Spinal cord (tissue), 9 donors: ENCODE measurements at regions not wholly inside any gene's neighbourhood (a gene's known extent, or its start where the extent isn't known, plus 50 kb on each side); places are given as distances from the start of the nearest gene placed in this dataset.

ENCODE experiments used
- DNase-seq, 6 donors: peaks; one replicate each; pipeline versions ENCODE4 v3.0.0 to v3.0.0-alpha.2; 2013 to 2015; ENCODE audit warnings: low spot score in 6 of 6, low read depth in 4 of 6
- H3K27ac ChIP-seq: one replicate; pipeline ENCODE4 v1.5.1; 2013; ENCODE audit warnings: low read depth, low read length, control low read depth
- H3K27me3 ChIP-seq: one replicate; pipeline ENCODE4 v1.6.1; 2013; ENCODE audit warnings: low read length; ENCODE audit not compliant: control insufficient read depth, insufficient read depth
- H3K36me3 ChIP-seq: one replicate; pipeline ENCODE4 v1.6.1; 2013; ENCODE audit warnings: low read length; ENCODE audit not compliant: control insufficient read depth, insufficient read depth
- H3K4me1 ChIP-seq: one replicate; pipeline ENCODE4 v1.6.1; 2013; ENCODE audit warnings: low read length; ENCODE audit not compliant: control insufficient read depth, insufficient read depth
- H3K4me3 ChIP-seq: one replicate; pipeline ENCODE4 v1.5.1; 2013; ENCODE audit warnings: low read depth, low read length, control low read depth
- H3K9me3 ChIP-seq: one replicate; pipeline ENCODE4 v1.6.1; 2013; ENCODE audit warnings: low read length; ENCODE audit not compliant: control insufficient read depth, insufficient read depth
- WGBS: methylation state at CpG from one replicate; pipeline ENCODE4 v1.1.5; 2013; ENCODE audit warnings: missing lambda C conversion rate; ENCODE audit not compliant: insufficient coverage; 5-methylcytosine and 5-hydroxymethylcytosine counted together
- donor health status: healthy.

DNA sequence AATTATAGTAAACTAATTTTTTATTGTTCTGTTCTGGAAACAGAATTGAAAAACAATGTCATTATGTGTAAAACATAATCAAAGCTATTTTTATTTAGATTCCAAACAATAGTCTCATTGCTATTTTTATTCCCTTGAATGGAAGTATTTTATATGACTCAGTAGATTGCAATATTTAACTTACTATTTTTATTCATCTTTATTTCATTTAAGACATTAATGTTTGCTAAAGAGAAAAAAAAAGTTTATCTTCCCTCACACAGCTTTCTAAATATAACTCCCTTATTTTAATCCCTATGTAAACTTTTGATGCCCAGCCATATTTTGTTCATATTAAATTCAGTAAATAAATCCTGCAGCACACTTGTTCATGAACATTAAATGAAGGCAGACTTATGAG is 622.4 kb downstream of the SLC6A15 start:
- H3K27me3 ChIP-seq, result no peaks in the 10 kb centered on the region
- H3K4me1 ChIP-seq, result no peaks in the 10 kb centered on the region
- H3K4me3 ChIP-seq, result no peak overlapping the region
- H3K27ac ChIP-seq, result no peak overlapping the region
- DNase-seq, result no peak
- H3K36me3 ChIP-seq, result no peaks in the 10 kb centered on the region
- H3K9me3 ChIP-seq, result no peaks in the 10 kb centered on the region

DNA sequence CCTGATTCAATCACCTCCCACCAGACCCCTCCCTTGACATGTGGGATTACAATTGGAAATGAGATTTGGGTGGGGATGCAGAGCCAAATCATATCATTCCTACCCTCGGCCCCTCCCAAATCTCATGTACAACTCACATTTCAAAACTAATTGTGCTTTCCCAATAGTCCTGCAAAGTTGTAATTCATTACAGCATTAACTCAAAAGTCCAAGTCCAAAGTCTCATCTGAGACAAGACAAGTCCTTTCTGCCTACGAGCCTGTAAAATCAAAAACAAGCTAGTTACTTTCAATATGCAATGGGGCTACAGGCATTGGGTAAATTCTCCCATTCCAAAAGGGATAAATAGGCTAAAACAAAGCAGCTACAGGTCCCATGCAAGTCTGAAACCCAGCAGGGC is 634.6 kb downstream of the SLC6A15 start:
- no peak for DNase-seq
- Histone ChIP-seq H3K27me3 (no peaks in the 10 kb centered on the region), H3K9me3 (no peaks in the 10 kb centered on the region), H3K36me3 (no peaks in the 10 kb centered on the region), H3K4me1 (no peaks in the 10 kb centered on the region), H3K4me3 (no peak overlapping the region), H3K27ac (no peak overlapping the region)
- 74% methylated on average over 2 of the region's 2 CpGs for WGBS

DNA sequence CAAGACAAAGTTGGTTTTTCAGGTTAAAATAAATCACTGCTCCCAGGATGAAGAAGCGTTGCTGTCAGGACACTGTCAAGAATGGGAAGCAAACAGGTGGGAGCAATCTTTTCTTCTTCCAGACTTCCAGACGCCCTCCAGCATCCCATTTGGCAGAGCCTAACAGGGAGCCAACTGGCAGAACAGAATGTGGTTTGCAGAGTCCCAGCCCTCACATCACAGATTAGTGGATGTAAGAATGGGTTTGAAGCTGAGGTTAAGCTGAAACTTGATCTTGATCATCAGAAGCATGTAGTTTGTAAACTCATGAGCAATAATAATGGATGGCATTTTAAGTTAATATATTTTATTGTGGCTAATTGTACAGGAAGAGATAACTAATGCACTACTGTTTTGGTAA is 636.4 kb downstream of the SLC6A15 start:
- H3K9me3 ChIP-seq, result no peaks in the 10 kb centered on the region
- WGBS, result 83% methylated on average over 1 of the region's 2 CpGs
- DNase-seq, result no peak

DNA sequence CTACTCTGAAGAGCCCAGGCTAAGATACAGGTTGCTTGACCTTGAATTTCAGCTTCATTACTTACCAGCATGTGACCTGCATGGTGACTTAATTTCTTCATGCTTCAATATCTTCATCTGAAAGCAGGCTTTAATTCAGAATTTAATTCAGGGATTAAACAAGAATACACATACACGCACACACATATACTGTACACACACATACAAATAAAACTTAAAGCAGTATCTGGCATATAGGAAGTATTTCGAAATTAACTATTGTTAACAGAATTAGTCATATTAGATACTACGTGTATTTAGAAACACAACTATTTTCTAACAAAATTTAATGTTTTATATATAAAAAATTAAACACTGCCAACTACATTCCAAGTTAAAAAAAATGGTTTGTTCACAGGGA is 640.3 kb downstream of the SLC6A15 start:
- Histone ChIP-seq H3K4me3 (no peak overlapping the region), H3K36me3 (no peaks in the 10 kb centered on the region), H3K27ac (no peak overlapping the region), H3K9me3 (no peaks in the 10 kb centered on the region), H3K4me1 (no peaks in the 10 kb centered on the region), H3K27me3 (no peaks in the 10 kb centered on the region)
- WGBS, result no CpG with 5 or more reads among the region's 3 CpGs
- no peak for DNase-seq

More for the DNA sequence above, 636.4 kb downstream of the SLC6A15 start:
- Histone ChIP-seq H3K4me1 (no peaks in the 10 kb centered on the region), H3K27me3 (no peaks in the 10 kb centered on the region), H3K4me3 (no peak overlapping the region), H3K27ac (no peak overlapping the region), H3K36me3 (no peaks in the 10 kb centered on the region)

DNA sequence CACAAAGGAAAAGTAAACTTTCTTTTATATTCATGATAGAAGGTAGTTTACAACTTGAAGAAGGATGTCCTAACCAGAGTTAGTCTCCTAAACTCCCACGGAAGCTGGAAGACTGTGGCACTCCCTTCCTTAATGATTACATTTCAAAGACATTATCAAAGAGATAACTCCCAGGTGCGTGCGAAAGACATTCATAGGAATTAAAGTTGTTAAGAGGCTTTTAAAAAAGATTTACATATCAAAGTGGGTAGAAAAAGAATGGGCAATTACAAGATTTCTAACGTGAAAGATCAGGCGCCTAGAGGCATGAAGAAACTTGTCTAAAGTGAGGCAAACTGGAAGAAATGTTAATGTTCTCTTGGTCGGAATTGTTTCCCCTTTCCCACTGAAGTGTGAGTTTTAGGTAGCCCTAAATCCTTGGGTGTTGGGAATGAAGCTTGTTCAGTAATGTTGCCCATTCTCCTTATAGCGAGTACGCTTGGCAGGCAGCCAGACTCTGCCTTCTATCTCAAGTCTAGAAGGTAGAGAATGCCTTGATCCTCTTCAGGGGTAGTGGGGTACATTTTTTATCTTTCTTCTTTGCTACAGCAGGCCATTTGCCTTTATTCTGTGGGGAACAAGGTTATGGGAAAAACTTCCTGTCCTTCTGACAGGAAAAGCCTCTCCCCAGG is 642.0 kb downstream of the SLC6A15 start:
- Histone ChIP-seq H3K36me3 (no peaks in the 10 kb centered on the region), H3K27me3 (no peaks in the 10 kb centered on the region), H3K4me3 (no peak overlapping the region), H3K27ac (no peak overlapping the region), H3K4me1 (no peaks in the 10 kb centered on the region), H3K9me3 (no peaks in the 10 kb centered on the region)
- no peak for DNase-seq
- WGBS, result 40% methylated on average over 2 of the region's 8 CpGs

DNA sequence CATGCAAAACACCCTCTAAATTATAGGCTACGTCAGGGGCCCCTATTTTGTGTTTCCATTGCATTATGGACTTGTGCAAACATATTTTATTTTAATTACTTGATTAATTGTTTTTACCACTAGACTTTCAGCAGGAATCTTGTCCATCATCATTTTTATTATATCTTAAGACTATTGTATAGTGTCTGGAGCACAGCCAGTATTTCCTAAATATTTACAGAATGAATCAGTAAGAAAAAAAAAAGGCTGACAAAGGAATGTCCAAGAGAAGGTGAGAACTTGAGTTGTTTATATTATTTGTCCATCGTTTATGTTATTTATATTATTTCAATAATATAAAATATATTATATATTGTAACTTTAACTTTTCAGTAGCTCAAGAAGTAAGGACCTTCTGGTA is 664.7 kb downstream of the SLC6A15 start:
- no peaks in the 10 kb centered on the region for H3K27me3 ChIP-seq
- no CpG with 5 or more reads among the region's 2 CpGs for WGBS
- H3K27ac ChIP-seq, result no peak overlapping the region
- no peaks in the 10 kb centered on the region for H3K4me1 ChIP-seq
- no peak overlapping the region for H3K4me3 ChIP-seq
- H3K36me3 ChIP-seq, result no peaks in the 10 kb centered on the region
- DNase-seq, result no peak
- no peaks in the 10 kb centered on the region for H3K9me3 ChIP-seq

DNA sequence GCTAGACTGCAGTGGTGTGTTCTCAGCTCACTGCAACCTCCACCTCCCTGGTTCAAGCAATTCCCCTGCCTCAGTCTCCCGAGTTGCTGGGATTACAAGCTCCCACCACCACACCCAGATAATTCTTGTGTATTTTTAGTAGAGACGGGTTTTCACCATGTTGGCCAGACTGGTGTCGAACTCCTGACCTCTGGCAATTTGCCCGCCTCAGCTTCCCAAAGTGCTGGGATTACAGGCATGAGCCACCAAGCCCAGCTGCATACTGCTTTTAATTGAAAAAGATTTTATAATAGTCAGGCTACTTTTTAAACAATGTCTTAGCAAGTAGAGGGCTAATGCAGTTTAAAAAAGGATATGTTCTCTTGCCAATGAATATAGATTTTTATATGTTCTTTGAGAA is 668.9 kb downstream of the SLC6A15 start:
- Histone ChIP-seq H3K36me3 (no peaks in the 10 kb centered on the region), H3K9me3 (no peaks in the 10 kb centered on the region), H3K4me1 (no peaks in the 10 kb centered on the region), H3K4me3 (no peak overlapping the region), H3K27me3 (no peaks in the 10 kb centered on the region), H3K27ac (no peak overlapping the region)
- no peak for DNase-seq
- no CpG with 5 or more reads among the region's 4 CpGs for WGBS

DNA sequence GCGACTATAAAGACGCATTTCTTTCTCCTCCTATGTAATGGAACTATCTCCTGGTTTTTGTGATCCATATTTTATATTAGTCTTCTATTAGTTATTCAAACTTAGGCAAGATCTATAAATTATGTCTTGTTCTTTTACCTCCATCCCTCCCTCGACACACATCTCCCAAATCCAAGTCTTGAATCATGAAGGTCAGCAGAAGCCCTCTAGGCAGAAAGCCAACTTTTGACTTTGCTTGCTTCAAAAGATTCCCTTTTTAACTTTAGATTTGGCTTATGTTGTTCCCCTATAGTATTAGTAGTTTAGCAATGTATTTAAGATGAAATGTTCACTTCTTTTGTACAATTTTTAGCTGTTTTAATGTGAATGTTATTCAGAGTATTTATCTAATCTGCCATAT is 689.8 kb downstream of the SLC6A15 start:
- DNase-seq, result no peak
- no peaks in the 10 kb centered on the region for H3K36me3 ChIP-seq
- H3K4me1 ChIP-seq, result no peaks in the 10 kb centered on the region
- H3K27me3 ChIP-seq, result no peaks in the 10 kb centered on the region
- H3K27ac ChIP-seq, result no peak overlapping the region
- no peak overlapping the region for H3K4me3 ChIP-seq
- no peaks in the 10 kb centered on the region for H3K9me3 ChIP-seq
- no CpG with 5 or more reads among the region's 3 CpGs for WGBS

DNA sequence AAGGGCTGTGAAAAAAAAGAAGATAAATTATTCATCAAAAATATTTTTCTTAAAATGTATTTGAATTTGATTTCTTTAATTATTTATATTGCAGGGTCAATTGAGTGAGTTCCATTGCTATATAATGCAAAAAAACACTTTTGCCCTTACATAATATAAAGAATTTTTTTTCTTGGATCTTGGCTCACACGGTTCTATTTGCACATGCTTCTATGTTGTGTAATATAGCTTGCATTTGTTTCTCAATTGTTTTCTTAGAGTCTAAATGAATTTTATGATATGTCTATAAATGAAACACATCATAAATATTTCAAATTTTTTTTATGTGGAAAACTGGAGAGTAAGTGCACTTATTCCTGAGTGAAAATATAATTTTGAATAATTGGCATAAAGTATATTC is 694.2 kb downstream of the SLC6A15 start:
- no peak for DNase-seq
- H3K9me3 ChIP-seq, result no peaks in the 10 kb centered on the region
- no peak overlapping the region for H3K4me3 ChIP-seq
- no peak overlapping the region for H3K27ac ChIP-seq
- H3K27me3 ChIP-seq, result no peaks in the 10 kb centered on the region
- H3K36me3 ChIP-seq, result no peaks in the 10 kb centered on the region
- H3K4me1 ChIP-seq, result no peaks in the 10 kb centered on the region
- no CpG with 5 or more reads among the region's 1 CpG for WGBS

DNA sequence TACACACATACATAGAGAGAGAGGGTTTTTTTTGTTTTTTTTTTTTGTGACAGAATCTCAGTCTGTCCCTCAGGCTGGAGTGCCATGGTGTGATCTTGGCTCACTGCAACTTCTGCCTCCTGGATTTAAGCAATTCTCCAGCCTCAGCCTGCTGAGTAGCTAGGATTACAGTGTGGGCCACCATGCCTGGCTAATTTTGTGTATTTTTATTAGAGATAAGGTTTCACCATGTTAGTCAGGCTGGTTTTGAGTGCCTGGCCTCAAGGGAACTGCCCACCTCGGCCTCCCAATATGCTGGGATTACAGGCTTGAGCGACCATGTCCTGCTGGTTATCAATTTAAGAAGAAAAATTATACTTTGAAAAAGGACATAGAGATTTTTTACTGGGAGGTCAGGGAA is 710.6 kb downstream of the SLC6A15 start:
- H3K27me3 ChIP-seq, result no peaks in the 10 kb centered on the region
- no peaks in the 10 kb centered on the region for H3K36me3 ChIP-seq
- DNase-seq, result no peak
- H3K27ac ChIP-seq, result no peak overlapping the region
- no peaks in the 10 kb centered on the region for H3K4me1 ChIP-seq
- no peaks in the 10 kb centered on the region for H3K9me3 ChIP-seq
- no peak overlapping the region for H3K4me3 ChIP-seq
- WGBS, result 100% methylated on average over 1 of the region's 2 CpGs
